Fibroblast of lung (primary cell): ENCODE measurements at regions not wholly inside any gene's neighbourhood (a gene's known extent, or its start where the extent isn't known, plus 50 kb on each side); places are given as distances from the start of the nearest gene placed in this dataset.

ENCODE experiments used
- EZH2 ChIP-seq: IDR thresholded peaks from 2 replicates; pipeline ENCODE4 v1.5.1; 2012; ENCODE audit warnings: low read length, control low read depth, mild to moderate bottlenecking; ENCODE audit errors: missing control alignments
- TF ChIP-seq, protein P1 (sequence below), 2 donors: IDR thresholded peaks in 1 of 2; conservative IDR thresholded peaks in 1 of 2; 1 replicate in 1 of 2; 2 replicates in 1 of 2; pipeline ENCODE4 v1.5.1; 2011 to 2012; ENCODE audit warnings: low read length in 2 of 2, control low read depth in 1 of 2, inconsistent platforms in 1 of 2, low read depth in 1 of 2, mild to moderate bottlenecking in 1 of 2

DNA sequence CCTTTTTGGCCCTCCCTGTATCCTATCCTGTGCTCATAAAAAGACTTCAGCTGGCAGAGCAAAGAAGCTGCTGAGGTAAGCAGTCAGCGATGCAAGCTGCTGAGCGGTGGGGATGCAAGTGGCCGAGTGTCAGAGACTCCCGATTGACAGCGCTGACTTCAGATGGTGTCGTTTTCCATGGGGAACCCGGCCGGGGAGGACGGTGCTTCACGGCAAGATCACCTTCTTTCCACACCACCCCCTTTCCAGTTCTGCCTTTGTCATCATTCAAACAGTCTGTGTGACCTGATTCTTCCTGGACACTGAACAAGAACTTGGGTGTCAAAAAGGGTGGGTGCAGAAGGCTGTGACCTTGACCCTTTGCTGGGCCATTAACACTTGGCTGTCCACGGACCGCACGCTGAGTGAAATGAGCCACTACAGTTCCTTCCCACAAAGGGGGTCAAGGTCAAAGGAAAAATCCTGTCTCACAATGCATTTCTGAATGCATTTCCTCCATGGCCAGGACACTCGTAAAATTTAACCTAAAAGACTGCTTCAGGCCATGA lies 52.9 kb upstream of the UNC93A start:
- TF ChIP-seq, protein P1, sequence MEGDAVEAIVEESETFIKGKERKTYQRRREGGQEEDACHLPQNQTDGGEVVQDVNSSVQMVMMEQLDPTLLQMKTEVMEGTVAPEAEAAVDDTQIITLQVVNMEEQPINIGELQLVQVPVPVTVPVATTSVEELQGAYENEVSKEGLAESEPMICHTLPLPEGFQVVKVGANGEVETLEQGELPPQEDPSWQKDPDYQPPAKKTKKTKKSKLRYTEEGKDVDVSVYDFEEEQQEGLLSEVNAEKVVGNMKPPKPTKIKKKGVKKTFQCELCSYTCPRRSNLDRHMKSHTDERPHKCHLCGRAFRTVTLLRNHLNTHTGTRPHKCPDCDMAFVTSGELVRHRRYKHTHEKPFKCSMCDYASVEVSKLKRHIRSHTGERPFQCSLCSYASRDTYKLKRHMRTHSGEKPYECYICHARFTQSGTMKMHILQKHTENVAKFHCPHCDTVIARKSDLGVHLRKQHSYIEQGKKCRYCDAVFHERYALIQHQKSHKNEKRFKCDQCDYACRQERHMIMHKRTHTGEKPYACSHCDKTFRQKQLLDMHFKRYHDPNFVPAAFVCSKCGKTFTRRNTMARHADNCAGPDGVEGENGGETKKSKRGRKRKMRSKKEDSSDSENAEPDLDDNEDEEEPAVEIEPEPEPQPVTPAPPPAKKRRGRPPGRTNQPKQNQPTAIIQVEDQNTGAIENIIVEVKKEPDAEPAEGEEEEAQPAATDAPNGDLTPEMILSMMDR (conservative IDR thresholded peaks at IDR 0.05 in 1 of 2, IDR thresholded peaks at IDR 0.05 in 1 of 2; ENCODE audit: low read depth in 1 of 2, low read length in 2 of 2), result no peak
- no peak for TF ChIP-seq EZH2
